Adrenal gland (tissue), 5 donors: ENCODE measurements at regions not wholly inside any gene's neighbourhood (a gene's known extent, or its start where the extent isn't known, plus 50 kb on each side); places are given as distances from the start of the nearest gene placed in this dataset.

Source experiments
- CTCF ChIP-seq, 6 experiments: fragments of 450-650 bp in 4 of 6; fragments of 200-600 bp in 2 of 6; sonication (generic) in 1 of 6; IDR thresholded peaks; 1 replicate in 5 of 6; 2 replicates in 1 of 6; pipeline versions ENCODE4 v1.5.1 to v1.8.0; 2016 to 2021; ENCODE audit warnings: antibody characterized with exemption in 6 of 6, mild to moderate bottlenecking in 2 of 6, moderate library complexity in 1 of 6
- POLR2A ChIP-seq, 2 donors: fragments of 450-650 bp; IDR thresholded peaks; one replicate each; pipeline ENCODE4 v1.6.1; 2017; ENCODE audit warnings: antibody characterized with exemption in 2 of 2, mild to moderate bottlenecking in 2 of 2, moderate library complexity in 1 of 2
- donor health status: DM: no; HTN: no; CAD: no.

- no peak for TF ChIP-seq CTCF (IDR thresholded peaks at IDR 0.05)
- no peak for TF ChIP-seq POLR2A (IDR thresholded peaks at IDR 0.05)
Measured at GRCh38 chr2:121873864-121874263, 118.4 kb downstream of the TSN start.
